GM19452 (cell line): ENCODE measurements at regions not wholly inside any gene's neighbourhood (a gene's known extent, or its start where the extent isn't known, plus 50 kb on each side); places are given as distances from the start of the nearest gene placed in this dataset.
A peak's percentile ranks its signal among the peaks of the same experiment; 100 is the strongest.

Experiments used
- ATAC-seq: cut with Tn5 transposase; IDR thresholded peaks from one replicate; pipeline ENCODE4 v1.9.1; 2021; ENCODE audit not compliant: unreplicated experiment

GRCh38 chr2:75287624-75288316 lies 88.5 kb upstream of the TACR1 start:
- ATAC-seq, result peak; percentile 77

GRCh38 chr2:75284345-75284744 lies 85.0 kb upstream of the TACR1 start:
- ATAC-seq, result no peak

GRCh38 chr2:75278821-75279379 lies 79.6 kb upstream of the TACR1 start:
- no peak for ATAC-seq

GRCh38 chr2:75278314-75278713 lies 79.0 kb upstream of the TACR1 start:
- ATAC-seq, result no peak

GRCh38 chr2:75277111-75277510 lies 77.8 kb upstream of the TACR1 start:
- ATAC-seq, result no peak

GRCh38 chr2:75276093-75277029 lies 77.0 kb upstream of the TACR1 start:
- ATAC-seq, result no peak

GRCh38 chr2:75274936-75275335 lies 75.6 kb upstream of the TACR1 start:
- ATAC-seq, result no peak

GRCh38 chr2:75268112-75268511 lies 68.8 kb upstream of the TACR1 start:
- no peak for ATAC-seq

- ATAC-seq, result no peak
Observed at GRCh38 chr2:75261923-75262322, 62.6 kb upstream of the TACR1 start.

GRCh38 chr2:75260946-75261345 lies 61.6 kb upstream of the TACR1 start:
- no peak for ATAC-seq

- ATAC-seq, result no peak
Observed at GRCh38 chr2:75258620-75259019, 59.3 kb upstream of the TACR1 start.

GRCh38 chr2:75256485-75256884 lies 57.2 kb upstream of the TACR1 start:
- ATAC-seq, result no peak

GRCh38 chr2:75253526-75253925 lies 54.2 kb upstream of the TACR1 start:
- ATAC-seq, result no peak

GRCh38 chr2:75251896-75252295 lies 52.6 kb upstream of the TACR1 start:
- no peak for ATAC-seq
